Stimulated activated CD8-positive, alpha-beta memory T cell treated with anti-CD3 and anti-CD28 coated beads, Interleukin-15, amount 100 ng/mL, for 4 hours (primary cell): ENCODE measurements at regions not wholly inside any gene's neighbourhood (a gene's known extent, or its start where the extent isn't known, plus 50 kb on each side); places are given as distances from the start of the nearest gene placed in this dataset.
"Not testable (repeated sequence)": the region's sequence is repeated elsewhere in the genome, so short reads cannot be mapped to it uniquely, and the experiment has no call there.

ENCODE experiments used
- DNase-seq, 2 donors: peaks; one replicate each; pipeline ENCODE4 v3.0.0-alpha.2; 2020; ENCODE audit warnings: low read depth in 2 of 2

DNA sequence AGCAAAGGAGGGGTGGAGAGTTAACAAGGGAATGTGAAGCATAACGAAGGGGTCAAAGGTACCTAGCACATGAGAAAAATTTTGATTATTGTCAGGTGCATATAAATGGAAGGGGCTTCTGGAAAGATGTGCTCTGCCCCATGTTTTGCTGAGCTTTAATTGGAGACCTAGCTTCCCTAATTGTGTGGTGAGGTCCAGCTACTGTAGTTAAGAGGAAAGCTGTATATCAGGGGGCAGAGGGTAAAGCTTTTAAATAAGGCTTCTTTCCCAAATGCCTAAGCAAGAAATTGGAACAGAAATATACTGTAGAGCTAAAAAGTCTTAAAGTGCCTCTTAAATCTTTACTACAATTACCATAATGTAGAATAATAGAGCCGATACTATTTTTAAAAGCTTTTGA lies 267.2 kb downstream of the MAT2B start:
- no peak for DNase-seq

DNA sequence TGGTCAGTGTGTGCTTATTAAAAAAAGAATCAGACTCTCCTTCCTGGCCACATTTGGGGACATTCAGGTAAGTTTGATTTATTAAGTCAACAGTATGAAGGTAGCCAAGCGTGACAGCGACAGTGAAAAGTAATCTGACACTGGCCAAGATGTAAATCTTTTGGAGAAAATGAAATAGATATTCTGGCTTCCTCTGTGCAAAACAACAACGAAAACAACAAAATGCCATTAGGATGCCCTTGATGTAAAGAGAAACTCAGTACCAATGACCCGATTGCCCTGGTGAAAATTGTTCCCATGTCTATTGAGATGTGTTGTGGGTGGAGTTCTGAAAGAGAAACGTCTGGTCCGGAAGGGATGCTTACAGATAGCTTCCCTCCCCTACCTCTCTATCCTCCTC lies 267.8 kb downstream of the MAT2B start:
- no peak for DNase-seq

DNA sequence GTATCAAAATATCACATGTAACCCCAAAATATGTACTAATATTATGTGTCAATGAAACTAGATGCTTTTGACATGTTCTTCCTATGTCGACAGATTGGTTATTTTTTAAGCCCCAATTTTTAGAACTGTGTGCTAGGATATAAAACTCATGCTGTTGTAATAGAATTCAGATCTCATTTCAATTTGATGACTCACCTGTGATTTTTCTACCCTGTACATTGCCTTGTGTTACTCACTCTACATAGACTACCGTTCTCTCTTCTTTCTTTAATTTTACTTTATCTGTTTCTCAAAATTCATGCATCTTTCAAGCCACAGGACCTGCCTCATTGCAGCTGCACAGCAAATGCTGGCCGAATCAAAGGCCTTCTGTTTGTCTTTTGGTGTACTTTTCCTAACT lies 284.5 kb downstream of the MAT2B start:
- DNase-seq: no peak

DNA sequence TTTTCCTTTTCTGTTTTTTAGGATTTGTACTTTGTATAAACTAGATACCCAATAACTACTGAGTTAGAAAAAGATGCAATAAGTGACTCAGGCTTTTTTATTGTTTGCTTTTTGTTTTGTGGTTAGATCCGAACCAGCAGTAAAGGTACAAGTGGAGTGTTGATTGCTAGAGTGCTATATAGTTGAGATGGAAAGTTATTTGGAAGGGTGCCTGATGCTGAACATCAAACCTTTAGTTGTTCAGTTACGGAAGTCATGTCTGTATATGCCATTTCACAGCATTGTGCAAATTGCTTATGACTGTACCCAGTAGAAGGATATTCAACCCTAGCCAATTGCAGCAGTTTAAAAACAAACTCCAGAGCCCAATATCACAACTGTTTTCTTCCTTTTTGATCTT lies 285.1 kb downstream of the MAT2B start:
- DNase-seq: no peak

DNA sequence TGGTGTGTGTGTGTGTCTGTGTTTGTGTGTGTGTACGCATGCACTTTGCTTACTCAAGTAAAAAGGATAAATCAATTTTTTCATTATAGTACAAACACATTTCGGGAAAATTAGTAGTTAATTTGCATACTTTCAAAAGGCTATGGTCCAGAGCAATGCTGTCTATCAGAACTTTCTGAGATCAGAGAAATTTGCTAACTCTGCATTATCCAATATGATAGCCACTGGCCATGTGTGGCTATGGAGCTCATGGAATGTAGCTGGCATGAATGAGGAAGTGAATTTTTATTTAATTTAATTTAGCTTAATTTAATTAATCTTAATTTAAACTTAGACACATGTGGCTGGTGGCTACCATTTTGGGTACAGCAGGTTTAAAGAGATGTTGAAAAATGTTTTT lies 289.6 kb downstream of the MAT2B start:
- no peak for DNase-seq

DNA sequence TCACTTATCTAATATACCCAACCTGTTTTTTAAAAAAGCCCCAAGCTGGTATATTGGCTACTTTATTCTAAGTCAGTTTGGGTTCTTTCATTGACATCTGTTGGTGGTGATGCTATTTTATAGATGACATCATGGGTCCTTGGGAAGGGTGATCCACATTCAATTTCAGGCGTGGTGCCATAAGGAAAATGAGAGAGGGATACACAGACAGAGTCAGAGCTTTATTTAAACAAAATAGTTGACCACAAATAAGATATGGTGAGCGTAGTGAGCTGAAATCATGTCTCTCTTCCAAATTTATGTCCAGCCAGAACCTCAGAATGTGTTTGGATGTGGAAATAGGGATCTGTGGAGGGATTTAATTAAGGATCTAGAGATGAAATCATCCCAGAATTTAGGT lies 302.4 kb downstream of the MAT2B start:
- no peak for DNase-seq

DNA sequence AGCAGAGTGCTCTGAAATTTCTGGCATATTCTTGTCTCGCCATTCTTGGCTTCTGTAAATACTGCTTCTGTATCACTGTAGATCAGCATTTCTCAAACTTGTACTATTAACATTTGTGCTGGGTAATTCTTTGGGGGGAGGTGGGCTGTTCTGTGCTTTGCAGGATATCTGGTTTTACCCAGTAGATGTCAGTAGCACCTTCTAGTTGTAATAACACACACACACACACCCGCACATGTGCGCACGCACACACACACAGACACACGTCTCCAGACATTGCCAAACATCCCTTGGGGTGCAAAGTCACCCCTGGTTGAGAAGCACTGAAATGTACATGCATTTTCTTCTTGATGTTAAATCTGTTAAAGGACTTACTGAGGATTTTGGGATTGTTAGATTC lies 304.1 kb downstream of the MAT2B start:
- no peak for DNase-seq

DNA sequence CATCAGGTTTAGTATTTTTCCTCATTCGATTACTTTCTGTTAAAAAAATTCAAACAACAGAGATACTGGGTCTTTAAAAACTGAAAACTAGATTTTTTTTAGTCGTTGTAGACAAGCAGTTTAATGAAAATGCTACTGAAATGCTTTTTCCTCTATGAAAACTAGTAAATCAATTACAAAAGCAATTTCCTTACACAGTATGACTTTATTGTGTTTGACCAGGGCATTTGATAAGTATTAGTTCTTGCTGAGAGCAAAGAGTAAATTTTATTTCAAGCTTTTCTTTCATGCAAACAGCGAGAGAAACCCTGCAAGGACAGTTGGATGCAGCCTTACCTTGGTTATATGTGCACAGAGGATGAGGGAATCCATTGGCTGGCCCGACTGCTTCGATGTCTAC lies 308.5 kb downstream of the MAT2B start:
- DNase-seq: no peak

DNA sequence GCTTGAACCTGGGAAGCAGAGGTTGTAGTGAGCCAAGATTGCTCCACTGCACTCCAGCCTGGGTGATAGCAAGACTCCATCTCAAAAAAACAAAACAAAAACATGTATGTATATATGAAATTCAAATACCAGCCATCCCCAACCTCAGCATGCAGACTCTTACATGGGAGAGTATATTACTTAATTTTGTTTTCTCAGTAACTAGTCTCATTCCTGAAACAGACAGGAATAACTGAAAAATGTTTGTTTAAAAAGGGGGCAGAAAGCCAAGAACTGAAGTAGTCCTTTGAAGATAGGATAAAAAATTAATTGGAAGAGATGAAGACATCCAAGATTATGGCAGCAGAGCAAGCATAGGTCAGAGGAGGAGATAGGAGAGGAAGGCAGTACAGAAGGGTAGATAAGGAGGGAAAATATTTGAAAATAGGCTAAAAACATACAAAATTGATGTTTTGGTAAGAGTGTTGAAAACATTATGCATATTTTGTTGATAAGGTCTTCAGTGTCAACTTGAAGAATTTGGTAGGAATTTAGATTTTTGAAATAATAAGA lies 309.9 kb downstream of the MAT2B start:
- DNase-seq: no peak

DNA sequence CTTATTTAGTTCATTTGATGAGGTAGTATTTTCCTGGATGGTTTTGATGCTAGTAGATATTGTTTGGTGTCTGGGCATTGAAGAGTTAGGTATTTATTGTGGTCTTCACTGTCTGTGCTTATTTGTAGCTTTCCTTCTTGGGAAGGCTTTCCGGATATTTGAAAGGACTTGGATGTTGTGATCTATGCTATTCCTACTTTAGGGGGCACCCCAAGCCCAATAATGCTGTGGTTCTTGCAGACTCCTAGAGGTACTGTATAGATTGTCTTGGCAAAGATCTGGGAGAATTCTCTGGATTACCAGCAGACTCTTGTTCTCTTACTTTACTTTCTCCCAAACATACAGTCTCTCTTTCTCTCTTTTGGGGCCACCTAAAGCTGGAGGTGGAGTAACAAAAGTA lies 315.7 kb downstream of the MAT2B start:
- DNase-seq: no peak

DNA sequence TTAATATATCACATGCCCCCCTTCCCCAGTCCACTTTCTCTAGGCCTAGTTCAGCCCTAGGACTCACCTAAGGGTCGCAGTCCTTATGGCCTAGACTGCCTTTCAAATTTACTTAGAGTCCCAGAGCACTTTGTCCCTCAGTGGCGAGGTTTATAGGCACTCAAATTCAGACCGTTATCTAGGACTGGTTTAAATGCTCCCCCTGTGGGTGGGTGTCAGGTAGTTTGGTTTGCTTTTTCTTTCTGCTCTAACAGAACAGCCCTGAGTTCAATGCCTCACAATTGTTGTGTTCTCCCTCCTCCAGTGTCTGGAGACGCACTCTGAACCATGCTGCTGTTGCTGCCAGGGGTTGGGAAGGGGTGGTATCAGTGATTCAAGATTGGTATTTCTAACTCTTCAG lies 317.1 kb downstream of the MAT2B start:
- no peak for DNase-seq

DNA sequence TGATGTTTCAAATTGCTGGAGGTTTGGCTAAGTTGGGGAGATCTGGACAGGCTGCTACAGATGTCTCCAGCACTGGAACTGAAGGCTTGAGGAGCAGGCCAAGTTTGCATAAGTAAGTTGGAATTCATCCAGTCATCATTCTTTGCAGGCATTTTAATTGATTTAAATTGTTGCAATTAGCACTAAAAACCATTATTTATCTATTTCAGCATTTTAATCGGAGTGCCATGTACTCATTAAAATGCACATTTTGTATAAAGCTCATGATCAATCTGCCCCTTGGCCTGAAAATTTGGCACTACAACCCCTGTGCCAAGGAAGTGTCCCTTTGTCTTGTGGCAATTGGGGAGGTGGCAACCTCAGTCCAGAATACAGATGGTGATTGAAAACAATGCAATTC lies 320.2 kb downstream of the MAT2B start:
- DNase-seq: no peak

DNA sequence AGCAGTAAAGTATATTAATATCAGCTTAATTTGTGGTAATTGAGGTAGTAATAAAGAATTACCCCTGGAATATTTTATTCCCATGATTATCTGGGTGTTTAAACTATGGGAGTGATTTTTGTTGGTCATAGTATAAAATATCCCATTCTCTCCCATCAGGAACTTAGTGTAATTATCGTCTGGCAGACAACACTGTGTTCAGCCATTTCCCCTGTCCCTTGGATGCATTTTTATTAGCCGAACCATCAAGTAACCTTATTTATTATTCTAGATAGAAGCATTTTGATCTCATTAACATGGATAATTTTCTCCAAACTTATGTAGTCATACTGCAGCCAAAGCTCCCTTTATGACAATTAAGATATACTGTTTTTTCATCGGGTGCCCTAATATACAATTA lies 320.8 kb downstream of the MAT2B start:
- no peak for DNase-seq

DNA sequence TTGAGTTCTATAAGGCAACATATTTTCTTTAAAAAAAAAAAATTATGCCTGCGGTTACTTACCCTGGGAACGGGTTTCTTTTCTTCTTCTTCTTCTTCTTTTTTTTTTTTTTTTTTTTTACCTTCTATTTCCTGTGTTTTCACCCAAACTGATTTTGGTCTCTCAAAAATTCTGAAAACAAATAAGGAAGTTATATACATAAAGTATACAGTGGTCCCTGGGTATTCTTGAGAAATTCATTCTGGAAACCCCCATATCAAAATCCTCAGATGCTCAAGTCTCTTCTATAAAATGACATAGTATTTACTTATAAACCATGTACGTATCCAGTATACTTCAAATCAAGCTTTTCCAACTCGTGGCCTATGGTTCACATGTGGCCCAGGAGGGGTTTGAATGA lies 326.7 kb downstream of the MAT2B start:
- no peak for DNase-seq

DNA sequence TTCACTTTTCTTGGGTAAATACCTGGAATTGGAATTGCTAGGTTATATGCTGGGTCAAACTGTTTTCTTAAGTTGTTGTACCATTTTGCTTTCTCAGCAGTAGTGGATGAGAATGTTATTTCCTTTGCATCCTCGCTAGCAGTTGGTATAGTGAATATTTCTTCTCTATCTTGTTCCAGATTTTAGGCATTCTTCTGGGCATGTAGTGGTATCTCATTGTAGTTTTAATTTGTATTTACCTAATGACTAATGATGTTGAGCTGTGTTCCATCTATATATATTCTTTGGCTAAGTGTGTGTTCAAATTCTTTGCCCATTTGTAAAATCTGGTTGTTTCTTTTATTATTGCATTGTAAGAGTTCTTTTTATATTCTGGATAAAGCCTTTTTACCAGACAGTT lies 333.3 kb downstream of the MAT2B start:
- no peak for DNase-seq

DNA sequence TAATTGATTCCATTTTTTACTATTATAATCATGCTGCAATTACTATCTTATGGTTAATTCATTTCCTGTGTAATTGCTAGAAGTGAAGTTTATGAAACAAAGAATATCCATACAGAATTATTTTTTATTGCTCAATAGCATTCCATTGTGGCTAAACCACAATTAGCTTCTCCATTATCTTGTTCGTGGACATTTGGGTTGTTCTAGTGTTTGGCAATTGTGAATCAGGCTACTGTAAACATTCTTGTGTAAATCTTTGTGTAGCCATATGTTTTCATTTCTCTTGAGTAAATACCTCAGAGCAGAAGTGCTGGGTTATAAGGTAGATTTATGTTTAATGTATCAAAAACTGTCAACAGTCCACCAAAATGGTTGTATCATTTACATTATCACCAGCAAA lies 341.1 kb downstream of the MAT2B start:
- DNase-seq: no peak

DNA sequence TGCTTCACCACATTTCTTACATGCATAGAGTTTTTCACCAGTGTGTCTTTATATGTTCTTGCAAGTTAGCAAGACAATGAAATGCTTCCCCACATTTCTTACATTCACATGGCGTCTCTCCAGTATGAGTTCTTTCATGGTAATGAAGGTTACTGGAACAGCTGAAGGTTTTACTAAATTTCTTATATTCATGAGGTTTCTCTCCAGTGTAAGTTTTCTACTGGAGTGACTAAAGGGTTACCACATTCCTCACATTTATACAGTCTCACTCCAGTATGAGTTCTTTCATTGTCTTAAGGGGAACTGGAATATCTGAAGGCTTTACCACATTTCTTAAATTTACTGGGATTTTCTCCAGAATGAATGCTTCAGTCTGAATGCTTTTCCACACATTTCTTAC lies 350.3 kb downstream of the MAT2B start:
- no peak for DNase-seq

DNA sequence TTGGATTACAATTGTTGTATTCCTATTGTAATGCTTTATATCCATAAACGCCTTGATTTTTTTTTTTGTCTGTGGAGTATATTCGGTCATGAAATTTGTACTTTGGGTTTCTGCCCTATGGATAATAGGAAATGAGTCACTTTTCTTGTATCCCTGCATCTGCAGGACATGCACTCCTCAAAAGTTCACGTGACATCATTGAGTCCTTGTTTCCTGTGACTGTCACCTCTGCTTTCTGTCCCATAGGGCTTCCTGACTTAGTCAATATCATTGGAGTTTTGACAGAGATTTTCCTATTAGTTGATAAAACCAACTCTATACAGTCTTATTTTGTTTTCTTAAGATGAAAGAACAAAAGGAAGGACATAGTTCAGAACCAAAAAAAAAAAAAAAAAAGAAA lies 356.3 kb downstream of the MAT2B start:
- DNase-seq: no peak

DNA sequence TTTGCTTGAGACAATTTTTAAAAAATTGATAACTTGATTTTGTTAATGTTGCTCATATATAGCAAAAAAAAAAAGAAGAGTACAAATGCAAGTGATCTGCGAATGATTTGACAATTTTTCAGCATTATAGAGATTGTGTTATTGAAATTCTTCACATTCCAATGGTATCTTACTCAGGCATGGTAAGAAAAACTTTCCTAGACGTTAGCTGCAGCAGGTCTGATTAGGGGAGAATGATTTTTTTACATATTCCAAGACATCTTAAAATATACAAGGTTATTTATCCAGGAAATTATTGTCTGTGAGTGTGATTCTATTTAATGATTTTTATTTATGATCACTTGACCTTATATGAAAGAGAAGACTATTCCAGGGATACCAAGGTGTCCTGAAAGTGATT lies 361.9 kb downstream of the MAT2B start:
- DNase-seq: no peak

DNA sequence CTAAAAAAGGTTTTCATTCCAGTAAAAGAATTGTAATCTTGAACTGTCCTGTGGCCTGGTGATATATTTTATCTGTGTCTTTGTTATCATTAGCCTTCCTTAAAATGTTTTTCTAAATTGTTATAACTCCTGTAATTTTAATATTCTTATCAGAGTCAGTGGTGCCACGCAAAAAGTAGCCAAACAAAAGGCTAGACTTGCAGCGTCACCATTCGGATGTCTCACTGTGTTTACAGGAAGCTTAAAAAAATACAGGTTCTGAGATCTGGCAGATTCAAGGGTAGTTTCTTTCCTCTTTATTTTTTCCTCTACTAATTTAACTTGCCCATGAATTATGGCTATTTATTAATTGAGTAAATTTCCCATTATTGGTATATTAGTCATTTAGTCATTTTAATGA lies 362.3 kb downstream of the MAT2B start:
- DNase-seq: no peak

DNA sequence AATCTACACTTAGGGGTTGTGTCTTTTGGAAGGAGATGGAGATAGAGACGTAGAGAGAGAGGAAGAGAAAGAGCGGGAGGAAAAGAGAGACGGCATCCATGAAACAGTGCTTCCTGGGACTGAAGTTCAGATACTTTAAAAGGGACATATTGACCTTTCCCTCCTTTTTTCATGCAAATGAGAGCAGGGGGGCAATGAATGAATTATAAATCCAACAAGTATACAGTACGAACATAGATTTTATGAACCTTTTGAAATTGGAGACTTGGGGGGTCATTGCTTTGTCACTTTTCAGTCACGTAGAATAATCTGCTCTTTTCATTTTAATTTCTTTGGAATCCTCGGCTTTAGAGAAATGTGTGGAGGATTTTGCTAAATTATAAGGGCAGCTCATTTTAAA lies 364.2 kb downstream of the MAT2B start:
- DNase-seq: no peak

DNA sequence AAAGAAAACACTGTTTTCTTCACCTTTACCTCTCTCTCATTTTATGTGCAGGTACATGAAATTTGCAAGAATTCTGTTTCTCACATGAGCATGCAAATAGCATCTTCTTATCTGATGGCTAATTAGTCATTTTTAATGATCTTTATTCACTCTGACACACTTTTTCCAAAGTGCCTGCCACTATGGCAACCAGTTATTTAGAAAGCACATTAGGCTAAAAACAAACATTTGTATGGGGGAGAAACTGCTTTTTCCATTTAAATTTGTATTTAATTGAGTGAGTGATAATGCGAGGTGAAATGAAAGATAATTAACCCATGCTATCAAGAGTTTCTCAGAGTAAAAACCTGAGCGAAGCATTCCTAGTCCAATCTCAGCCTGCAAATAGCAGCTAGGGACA lies 365.0 kb downstream of the MAT2B start:
- DNase-seq: no peak

DNA sequence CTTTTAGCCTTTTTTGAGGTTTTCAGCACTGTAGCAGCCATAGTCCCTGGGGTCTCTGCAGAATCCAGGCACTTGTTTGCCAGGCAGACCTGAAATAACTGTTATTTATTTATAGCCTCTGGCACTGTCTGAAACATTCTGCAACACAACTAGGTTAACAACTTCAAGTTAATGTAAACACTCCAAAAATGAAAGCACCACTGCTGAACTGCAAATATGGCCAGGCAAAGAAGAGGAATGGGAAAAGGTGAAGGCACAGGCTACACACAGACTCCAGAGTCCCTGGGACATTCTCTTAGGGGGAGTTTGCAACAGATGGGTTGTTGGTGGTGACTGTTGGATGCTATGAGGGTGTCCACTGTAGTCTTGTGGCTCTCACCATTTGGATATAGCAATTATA lies 369.0 kb downstream of the MAT2B start:
- DNase-seq: no peak

DNA sequence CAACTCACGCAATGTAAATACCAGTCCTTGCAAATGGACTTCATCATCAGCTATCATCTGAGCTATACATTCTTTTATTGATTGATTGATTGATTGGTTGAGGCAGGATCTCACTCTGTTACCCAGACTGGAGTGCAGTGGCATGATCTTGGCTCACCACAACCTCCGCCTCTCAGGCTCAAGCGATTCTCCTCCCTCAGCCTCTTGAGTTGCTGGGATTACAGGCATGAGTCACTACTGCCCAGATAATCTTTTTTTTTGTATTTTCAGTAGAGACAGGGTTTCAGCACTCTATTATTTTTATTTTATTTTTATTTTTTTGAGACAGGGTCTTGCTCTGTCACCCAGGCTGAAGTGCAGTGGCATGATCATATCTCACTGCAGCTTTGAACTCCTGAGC lies 369.5 kb downstream of the MAT2B start:
- not testable (repeated sequence) for DNase-seq

DNA sequence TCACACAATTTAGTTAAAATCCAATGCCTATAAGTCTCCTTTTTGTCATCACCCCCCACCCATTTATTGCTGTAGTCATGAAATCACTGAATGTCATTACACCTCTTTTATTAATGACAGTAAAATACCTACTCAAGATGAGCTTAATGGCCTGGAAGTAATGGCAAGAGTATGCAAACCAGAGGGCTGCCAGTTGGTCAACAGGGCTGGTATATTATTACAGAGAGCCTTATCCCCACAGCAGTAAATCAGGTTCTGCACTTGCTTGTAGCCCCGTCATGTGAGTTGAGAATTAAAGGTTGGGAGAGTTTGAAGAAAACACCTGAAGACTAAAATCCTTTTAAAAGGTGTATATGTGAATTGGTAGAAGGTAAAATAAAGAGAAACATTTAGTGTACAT lies 372.4 kb downstream of the MAT2B start:
- no peak for DNase-seq
